AG10803 (cell line): ENCODE measurements at regions not wholly inside any gene's neighbourhood (a gene's known extent, or its start where the extent isn't known, plus 50 kb on each side); places are given as distances from the start of the nearest gene placed in this dataset.

Experiments used
- DNase-seq: peaks from one replicate; pipeline ENCODE4 v3.0.0; 2010; ENCODE audit warnings: low read depth
- H3K4me3 ChIP-seq: 2 replicates; pipeline ENCODE4 v1.5.1; 2011; ENCODE audit warnings: mild to moderate bottlenecking, low read length, control low read depth
- TF ChIP-seq, protein P1 (sequence below): conservative IDR thresholded peaks from 2 replicates; pipeline ENCODE4 v1.5.1; 2011; ENCODE audit warnings: mild to moderate bottlenecking, low read length, control low read depth, inconsistent platforms

GRCh38 chr16:86662740-86663139 lies 84.4 kb downstream of the FOXL1 start:
- DNase-seq, result no peak
- no peak overlapping the region for H3K4me3 ChIP-seq
- TF ChIP-seq, protein P1, sequence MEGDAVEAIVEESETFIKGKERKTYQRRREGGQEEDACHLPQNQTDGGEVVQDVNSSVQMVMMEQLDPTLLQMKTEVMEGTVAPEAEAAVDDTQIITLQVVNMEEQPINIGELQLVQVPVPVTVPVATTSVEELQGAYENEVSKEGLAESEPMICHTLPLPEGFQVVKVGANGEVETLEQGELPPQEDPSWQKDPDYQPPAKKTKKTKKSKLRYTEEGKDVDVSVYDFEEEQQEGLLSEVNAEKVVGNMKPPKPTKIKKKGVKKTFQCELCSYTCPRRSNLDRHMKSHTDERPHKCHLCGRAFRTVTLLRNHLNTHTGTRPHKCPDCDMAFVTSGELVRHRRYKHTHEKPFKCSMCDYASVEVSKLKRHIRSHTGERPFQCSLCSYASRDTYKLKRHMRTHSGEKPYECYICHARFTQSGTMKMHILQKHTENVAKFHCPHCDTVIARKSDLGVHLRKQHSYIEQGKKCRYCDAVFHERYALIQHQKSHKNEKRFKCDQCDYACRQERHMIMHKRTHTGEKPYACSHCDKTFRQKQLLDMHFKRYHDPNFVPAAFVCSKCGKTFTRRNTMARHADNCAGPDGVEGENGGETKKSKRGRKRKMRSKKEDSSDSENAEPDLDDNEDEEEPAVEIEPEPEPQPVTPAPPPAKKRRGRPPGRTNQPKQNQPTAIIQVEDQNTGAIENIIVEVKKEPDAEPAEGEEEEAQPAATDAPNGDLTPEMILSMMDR, result no peak

- peak overlapping the region; percentile 34 for H3K4me3 ChIP-seq
- TF ChIP-seq, protein P1, result no peak
- DNase-seq, result peak; percentile 74
These were observed 85.6 kb downstream of the FOXL1 start for GRCh38 chr16:86663685-86664521.

GRCh38 chr16:86664522-86665318 lies 86.4 kb downstream of the FOXL1 start:
- TF ChIP-seq, protein P1, result no peak
- peak; percentile 94 for DNase-seq
- peak overlapping the region; percentile 34 for H3K4me3 ChIP-seq

DNA sequence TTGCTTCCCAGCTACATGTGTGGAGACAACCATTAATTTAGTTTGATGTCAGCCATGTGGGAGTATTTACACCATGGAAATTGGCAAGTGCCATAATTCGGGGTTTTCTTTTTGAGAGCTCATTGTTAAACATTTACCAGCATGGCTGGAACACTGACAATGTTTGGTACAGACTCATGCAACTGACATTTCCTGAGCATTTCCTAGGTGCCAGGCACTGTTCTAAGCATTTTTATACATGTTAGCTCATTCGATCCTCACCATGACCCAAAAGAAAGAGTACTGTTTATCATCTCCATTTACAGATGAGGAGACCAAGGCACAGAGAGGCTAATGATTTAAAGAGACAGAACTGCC lies 86.9 kb downstream of the FOXL1 start:
- H3K4me3 ChIP-seq, result no peak overlapping the region
- TF ChIP-seq, protein P1, result no peak
- peak; percentile 87 for DNase-seq

DNA sequence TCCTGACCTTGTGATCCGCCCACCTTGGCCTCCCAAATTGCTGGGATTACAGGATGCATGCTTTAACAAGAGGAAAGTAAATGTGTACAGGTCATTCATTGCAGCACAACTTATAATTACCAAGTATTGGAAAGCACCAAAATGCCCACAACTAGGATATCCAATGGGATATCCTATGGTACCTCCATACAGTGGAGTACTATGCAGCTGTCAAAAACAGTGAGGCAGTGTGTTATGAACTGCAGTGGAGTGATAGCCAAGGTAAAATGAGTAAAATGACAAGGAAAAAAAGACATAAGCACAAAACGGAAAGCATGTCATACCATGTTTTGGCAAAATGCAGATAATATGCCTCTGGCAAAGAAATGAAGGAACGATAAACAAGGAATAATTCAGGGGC lies 87.6 kb downstream of the FOXL1 start:
- no peak overlapping the region for H3K4me3 ChIP-seq
- TF ChIP-seq, protein P1, result no peak
- no peak for DNase-seq

- no peak overlapping the region for H3K4me3 ChIP-seq
- DNase-seq, result peak; percentile 58
- TF ChIP-seq, protein P1, result no peak
These were observed 88.7 kb downstream of the FOXL1 start for GRCh38 chr16:86667035-86667434.
